CD4-positive, alpha-beta T cell (primary cell): ENCODE measurements at regions not wholly inside any gene's neighbourhood (a gene's known extent, or its start where the extent isn't known, plus 50 kb on each side); places are given as distances from the start of the nearest gene placed in this dataset.

Experiments
- ATAC-seq: fragments of 200-7000 bp; cut with Tn5 transposase; one replicate; pipeline ENCODE4 v1.10.0; 2022; ENCODE audit warnings: mild to moderate bottlenecking; ENCODE audit not compliant: poor library complexity
- CTCF ChIA-PET: fragments of 350-600 bp; sonication (Branson Sonifier 250); formaldehyde crosslinking; loops from one replicate; lab custom pipeline; 2021; ENCODE audit warnings: antibody characterized with exemption, inconsistent platforms; lab: Charles Lee
- POLR2A ChIA-PET: fragments of 350-600 bp; sonication (Branson Sonifier 250); formaldehyde crosslinking; loops from one replicate; lab custom pipeline; 2021; ENCODE audit warnings: antibody characterized with exemption, inconsistent platforms; lab: Charles Lee
- DNase-seq, 14 experiments: peaks; one replicate each; pipeline ENCODE4 v3.0.0-alpha.2; 2013 to 2020; ENCODE audit warnings: mixed read lengths in 2 of 14
- H3K27ac ChIP-seq, 2 donors: one replicate each; pipeline versions ENCODE4 v1.5.1 to v1.7.0; 2013; ENCODE audit warnings: low read length in 2 of 2, low read depth in 1 of 2, mild to moderate bottlenecking in 1 of 2
- H3K27me3 ChIP-seq, 2 experiments: 1 replicate in 1 of 2; 2 replicates in 1 of 2; pipeline versions ENCODE4 v1.6.1 to v1.7.0; 2013; ENCODE audit warnings: low read length in 2 of 2, control low read depth in 1 of 2, mild to moderate bottlenecking in 1 of 2, moderate library complexity in 1 of 2; ENCODE audit not compliant: insufficient read depth in 2 of 2, control insufficient read depth in 1 of 2
- H3K36me3 ChIP-seq: one replicate; pipeline ENCODE4 v1.6.1; 2013; ENCODE audit warnings: low read length, control low read depth; ENCODE audit not compliant: insufficient read depth
- H3K4me1 ChIP-seq: one replicate; pipeline ENCODE4 v1.6.1; 2013; ENCODE audit warnings: low read length, control low read depth; ENCODE audit not compliant: insufficient read depth
- H3K4me3 ChIP-seq: one replicate; pipeline ENCODE4 v1.5.1; 2013; ENCODE audit warnings: mild to moderate bottlenecking, low read length, moderate library complexity
- H3K9me3 ChIP-seq, 2 experiments: 1 replicate in 1 of 2; 2 replicates in 1 of 2; pipeline versions ENCODE4 v1.6.1 to v1.7.0; 2013; ENCODE audit warnings: low read length in 2 of 2, mild to moderate bottlenecking in 2 of 2, control low read depth in 1 of 2, moderate library complexity in 1 of 2; ENCODE audit not compliant: control insufficient read depth in 1 of 2, insufficient read depth in 1 of 2
- H3K27ac Mint-ChIP-seq: one replicate; pipeline ENCODE4 v1.8.0; 2020; ENCODE audit warnings: mixed read lengths
- H3K27me3 Mint-ChIP-seq: one replicate; pipeline ENCODE4 v1.8.0; 2021; ENCODE audit warnings: mixed read lengths
- H3K36me3 Mint-ChIP-seq: one replicate; pipeline ENCODE4 v1.8.0; 2021; ENCODE audit warnings: low read depth, mixed read lengths
- H3K4me1 Mint-ChIP-seq: one replicate; pipeline ENCODE4 v1.8.0; 2021; ENCODE audit warnings: low read depth, mixed read lengths
- H3K4me3 Mint-ChIP-seq: one replicate; pipeline ENCODE4 v1.8.0; 2020; ENCODE audit warnings: mild to moderate bottlenecking, mixed read lengths
- H3K9me3 Mint-ChIP-seq: one replicate; pipeline ENCODE4 v1.8.0; 2020; ENCODE audit warnings: mixed read lengths
- CTCF ChIP-seq: fragments of 200-600 bp; IDR thresholded peaks from one replicate; pipeline ENCODE4 v1.8.0; 2022; ENCODE audit warnings: antibody characterized with exemption, mild to moderate bottlenecking
- intact Hi-C, 2 experiments: fragments of 100-400 bp; cut with DNase I in 1 of 2; cut with micrococcal nuclease in 1 of 2; formaldehyde crosslinking; loops; one replicate each; pipeline versions ENCODE4 v1.15.1 to v1.9.0; 2023 to 2025; cut with DNase I, micrococcal nuclease

DNA sequence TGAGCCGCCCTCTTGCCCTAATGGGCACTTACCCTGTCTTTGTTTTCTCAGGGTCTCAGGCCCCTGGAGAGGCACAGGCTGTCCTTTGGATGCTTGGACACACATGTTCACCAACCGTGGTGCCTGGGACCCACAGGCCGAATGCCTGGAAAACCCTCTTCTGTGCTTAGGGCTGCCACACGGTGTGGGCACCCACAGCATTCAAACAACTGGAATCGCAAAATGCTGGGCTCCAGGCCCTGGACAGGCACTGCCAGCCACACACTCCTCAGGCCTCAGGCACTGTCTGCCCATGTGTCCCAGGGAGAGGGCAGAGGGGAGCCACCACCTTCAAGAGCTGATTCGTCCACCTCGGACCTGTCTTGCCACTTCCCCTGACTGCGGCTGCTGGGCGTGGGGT, 123.1 kb upstream of the ACKR3 start:
- TF ChIP-seq CTCF: no peak
- H3K4me1 ChIP-seq: no peaks in the 10 kb centered on the region
- no peaks in the 10 kb centered on the region for H3K36me3 ChIP-seq
- H3K36me3 Mint-ChIP-seq: no peaks in the 10 kb centered on the region
- peaks cover 0 to 4% of the 10 kb centered on the region in 2 experiments for H3K9me3 ChIP-seq
- H3K9me3 Mint-ChIP-seq: no peaks in the 10 kb centered on the region
- no peak for ATAC-seq
- H3K4me3 ChIP-seq: no peak overlapping the region
- H3K27me3 ChIP-seq: peaks cover 0 to 4% of the 10 kb centered on the region in 2 experiments
- DNase-seq: no peak
- no peak overlapping the region for H3K4me3 Mint-ChIP-seq
- H3K27me3 Mint-ChIP-seq: peaks cover 29% of the 10 kb centered on the region
- no peak overlapping the region for H3K27ac Mint-ChIP-seq
- ChIA-PET CTCF (no interaction called here), POLR2A (no interaction called here)
- intact Hi-C loops: no loop called here
- H3K4me1 Mint-ChIP-seq: no peaks in the 10 kb centered on the region
- no peak overlapping the region for H3K27ac ChIP-seq

DNA sequence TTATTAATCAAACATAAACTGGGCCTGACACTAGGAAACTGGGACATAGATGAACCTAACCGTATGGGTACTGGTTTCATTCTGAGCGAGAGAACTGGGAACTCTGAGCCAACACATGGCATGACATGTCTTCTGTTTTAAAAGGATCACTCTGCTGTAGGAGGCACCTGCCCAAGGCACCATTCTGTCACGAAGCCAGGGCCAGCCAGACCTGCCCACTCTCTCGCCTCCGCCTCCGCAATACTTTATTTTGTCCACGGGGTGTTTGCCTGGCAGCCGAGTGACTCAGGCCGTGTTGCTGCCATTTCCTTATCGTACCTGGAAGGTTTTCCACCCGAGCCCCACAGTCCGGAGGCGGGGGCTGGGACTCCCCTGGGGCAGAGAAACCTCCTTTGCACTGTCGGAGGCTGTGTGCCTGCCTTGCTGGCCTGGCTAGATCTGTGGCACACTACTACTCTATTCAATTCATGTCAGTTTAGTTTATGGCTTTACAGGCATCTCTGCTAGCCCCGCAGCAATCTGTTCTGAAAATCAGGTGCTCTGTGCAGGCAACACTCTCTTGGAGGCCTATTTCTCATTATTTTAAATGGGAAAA, 120.4 kb upstream of the ACKR3 start:
- ATAC-seq (no peak), DNase-seq (no peak)
- Histone ChIP-seq H3K36me3 (no peaks in the 10 kb centered on the region), H3K4me1 (no peaks in the 10 kb centered on the region), H3K27me3 (peaks cover 0 to 3% of the 10 kb centered on the region in 2 experiments), H3K27ac (no peak overlapping the region), H3K4me3 (no peak overlapping the region), H3K9me3 (peaks cover 0 to 4% of the 10 kb centered on the region in 2 experiments)
- no peaks in the 10 kb centered on the region for H3K9me3 Mint-ChIP-seq
- no peak for TF ChIP-seq CTCF
- intact Hi-C loops: no loop called here
- H3K4me3 Mint-ChIP-seq: no peak overlapping the region
- H3K4me1 Mint-ChIP-seq: no peaks in the 10 kb centered on the region
- ChIA-PET POLR2A (no interaction called here), CTCF (no interaction called here)
- H3K27me3 Mint-ChIP-seq: peaks cover 28% of the 10 kb centered on the region
- H3K36me3 Mint-ChIP-seq: no peaks in the 10 kb centered on the region
- no peak overlapping the region for H3K27ac Mint-ChIP-seq

DNA sequence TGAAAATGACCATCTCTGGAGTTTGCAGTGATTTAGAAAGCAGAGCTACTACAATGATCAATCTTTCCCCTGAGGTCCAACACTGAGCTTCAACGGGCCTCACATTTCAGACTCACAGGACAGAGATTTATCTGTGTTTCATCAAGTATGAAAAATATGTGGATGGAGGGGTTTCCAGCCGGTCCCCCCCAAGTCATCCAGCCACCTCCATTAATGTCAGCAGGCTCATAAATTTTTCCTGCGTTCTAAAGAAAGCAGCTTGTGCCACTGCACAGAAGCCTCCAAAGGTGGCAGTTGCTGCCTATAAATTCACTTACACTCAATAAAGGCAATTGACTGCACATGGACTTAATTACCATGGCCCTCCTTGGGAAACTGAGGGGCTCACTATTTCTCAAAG, 117.4 kb upstream of the ACKR3 start:
- Mint-ChIP-seq H3K9me3 (peaks cover 1% of the 10 kb centered on the region), H3K36me3 (no peaks in the 10 kb centered on the region), H3K4me1 (no peaks in the 10 kb centered on the region), H3K4me3 (no peak overlapping the region), H3K27me3 (peaks cover 29% of the 10 kb centered on the region), H3K27ac (no peak overlapping the region)
- Histone ChIP-seq H3K36me3 (no peaks in the 10 kb centered on the region), H3K9me3 (peaks cover 0 to 5% of the 10 kb centered on the region in 2 experiments), H3K4me1 (no peaks in the 10 kb centered on the region), H3K27me3 (peaks cover 0 to 8% of the 10 kb centered on the region in 2 experiments), H3K4me3 (no peak overlapping the region), H3K27ac (no peak overlapping the region)
- ATAC-seq (no peak), DNase-seq (no peak)
- TF ChIP-seq CTCF: no peak
- ChIA-PET POLR2A (no interaction called here), CTCF (no interaction called here)
- intact Hi-C loops: no loop called here
